HG02798 (cell line): ENCODE measurements at regions not wholly inside any gene's neighbourhood (a gene's known extent, or its start where the extent isn't known, plus 50 kb on each side); places are given as distances from the start of the nearest gene placed in this dataset.

ENCODE experiments used
- ATAC-seq: cut with Tn5 transposase; IDR thresholded peaks from one replicate; pipeline ENCODE4 v1.9.1; 2021; ENCODE audit warnings: mild to moderate bottlenecking; ENCODE audit not compliant: unreplicated experiment, poor library complexity

- ATAC-seq = no peak
Observed at GRCh38 chr11:27287205-27287604, 75.8 kb downstream of the CCDC34 start.

GRCh38 chr11:27285761-27286160 is 77.3 kb downstream of the CCDC34 start:
- ATAC-seq = no peak

- ATAC-seq = no peak
Observed at GRCh38 chr11:27282806-27283205, 80.2 kb downstream of the CCDC34 start.

- peak; percentile 82 for ATAC-seq
Observed at GRCh38 chr11:27281740-27282590, 81.0 kb downstream of the CCDC34 start.

GRCh38 chr11:27281276-27281675 is 81.7 kb downstream of the CCDC34 start:
- no peak for ATAC-seq

- ATAC-seq = no peak
Observed at GRCh38 chr11:27280140-27280539, 82.9 kb downstream of the CCDC34 start.

GRCh38 chr11:27279460-27279859 is 83.6 kb downstream of the CCDC34 start:
- ATAC-seq = no peak

- ATAC-seq = no peak
Observed at GRCh38 chr11:27277843-27278242, 85.2 kb downstream of the CCDC34 start.

- ATAC-seq = no peak
Observed at GRCh38 chr11:27276141-27276540, 86.9 kb downstream of the CCDC34 start.

GRCh38 chr11:27274854-27275395 is 88.1 kb downstream of the CCDC34 start:
- no peak for ATAC-seq

- ATAC-seq = no peak
Observed at GRCh38 chr11:27266125-27266524, 96.9 kb downstream of the CCDC34 start.

- ATAC-seq = no peak
Observed at GRCh38 chr11:27263986-27264385, 99.0 kb downstream of the CCDC34 start.

GRCh38 chr11:27263046-27263445 is 100.0 kb downstream of the CCDC34 start:
- ATAC-seq = no peak

- no peak for ATAC-seq
Observed at GRCh38 chr11:27255447-27255828, 107.6 kb downstream of the CCDC34 start.

- ATAC-seq = no peak
Observed at GRCh38 chr11:27254744-27255446, 108.1 kb downstream of the CCDC34 start.

- no peak for ATAC-seq
Observed at GRCh38 chr11:27253224-27253623, 109.8 kb downstream of the CCDC34 start.

- no peak for ATAC-seq
Observed at GRCh38 chr11:27250867-27251665, 111.9 kb downstream of the CCDC34 start.

GRCh38 chr11:27248576-27249509 is 114.2 kb downstream of the CCDC34 start:
- no peak for ATAC-seq

GRCh38 chr11:27247660-27248059 is 115.4 kb downstream of the CCDC34 start:
- ATAC-seq = no peak

- no peak for ATAC-seq
Observed at GRCh38 chr11:27246925-27247324, 116.1 kb downstream of the CCDC34 start.
